ENCODE measurements at regions not wholly inside any gene's neighbourhood (a gene's known extent, or its start where the extent isn't known, plus 50 kb on each side); places are given as distances from the start of the nearest gene placed in this dataset.

GRCh38 chr10:126730856-126731609 is 60.5 kb upstream of the C10orf90 start:
- POLR2A ChIA-PET, result no interaction called here
- Histone ChIP-seq H3K4me3 (ENCODE audit: low read depth, low read length) (no peak overlapping the region), H3K9me3 (no peaks in the 10 kb centered on the region; the same call in none of the 2 replicates), H3K27me3 (replicated peaks; ENCODE audit: control insufficient read depth, insufficient read depth, low read length) (no peaks in the 10 kb centered on the region), H3K36me3 (ENCODE audit: control insufficient read depth, insufficient read depth, low read length) (no peaks in the 10 kb centered on the region), H3K4me1 (no peaks in the 10 kb centered on the region)
- CTCF ChIA-PET, result no interaction called here
- TF ChIP-seq, protein P1, sequence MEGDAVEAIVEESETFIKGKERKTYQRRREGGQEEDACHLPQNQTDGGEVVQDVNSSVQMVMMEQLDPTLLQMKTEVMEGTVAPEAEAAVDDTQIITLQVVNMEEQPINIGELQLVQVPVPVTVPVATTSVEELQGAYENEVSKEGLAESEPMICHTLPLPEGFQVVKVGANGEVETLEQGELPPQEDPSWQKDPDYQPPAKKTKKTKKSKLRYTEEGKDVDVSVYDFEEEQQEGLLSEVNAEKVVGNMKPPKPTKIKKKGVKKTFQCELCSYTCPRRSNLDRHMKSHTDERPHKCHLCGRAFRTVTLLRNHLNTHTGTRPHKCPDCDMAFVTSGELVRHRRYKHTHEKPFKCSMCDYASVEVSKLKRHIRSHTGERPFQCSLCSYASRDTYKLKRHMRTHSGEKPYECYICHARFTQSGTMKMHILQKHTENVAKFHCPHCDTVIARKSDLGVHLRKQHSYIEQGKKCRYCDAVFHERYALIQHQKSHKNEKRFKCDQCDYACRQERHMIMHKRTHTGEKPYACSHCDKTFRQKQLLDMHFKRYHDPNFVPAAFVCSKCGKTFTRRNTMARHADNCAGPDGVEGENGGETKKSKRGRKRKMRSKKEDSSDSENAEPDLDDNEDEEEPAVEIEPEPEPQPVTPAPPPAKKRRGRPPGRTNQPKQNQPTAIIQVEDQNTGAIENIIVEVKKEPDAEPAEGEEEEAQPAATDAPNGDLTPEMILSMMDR (IDR thresholded peaks at IDR 0.05; ENCODE audit: insufficient read depth in 1 of 2, low read depth in 1 of 2, low read length in 1 of 2, severe bottlenecking in 1 of 2, unreplicated experiment in 1 of 2), result no peak
- no TSS peak for BruUV-seq (replicated peaks)
- Mint-ChIP-seq H3K27ac (ENCODE audit: unreplicated experiment) (no peak overlapping the region), H3K27me3 (ENCODE audit: insufficient read depth, unreplicated experiment) (no peaks in the 10 kb centered on the region), H3K36me3 (ENCODE audit: insufficient read depth, unreplicated experiment) (no peaks in the 10 kb centered on the region), H3K9me3 (ENCODE audit: unreplicated experiment) (no peaks in the 10 kb centered on the region), H3K4me3 (ENCODE audit: unreplicated experiment) (no peak overlapping the region), H3K4me1 (ENCODE audit: low read depth, unreplicated experiment) (peaks cover 6% of the 10 kb centered on the region)
- intact Hi-C loops (cut with micrococcal nuclease; ENCODE audit: unreplicated experiment), result no loop called here
- no peak for DNase-seq

DNA sequence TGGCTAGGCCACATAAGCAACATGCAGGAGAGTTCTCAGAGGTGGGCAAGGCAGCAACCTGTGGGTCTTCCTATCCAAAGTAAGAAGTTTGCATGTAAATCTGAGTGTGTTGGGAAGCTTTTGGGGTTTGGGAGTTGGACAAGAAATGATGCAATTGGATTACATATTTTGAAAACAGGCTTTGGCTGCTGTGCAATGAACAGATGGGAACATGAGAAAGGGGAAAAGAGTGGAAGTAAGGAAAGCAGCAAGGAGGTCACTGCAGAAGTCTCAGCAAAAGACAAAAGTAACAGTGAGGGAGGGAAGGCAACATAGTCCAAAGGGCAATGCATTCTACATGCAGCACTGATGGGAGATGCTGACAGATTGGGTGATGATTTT is 61.1 kb upstream of the C10orf90 start:
- DNase-seq, result no peak
- intact Hi-C loops (cut with micrococcal nuclease; ENCODE audit: unreplicated experiment), result no loop called here
- Mint-ChIP-seq H3K27ac (ENCODE audit: unreplicated experiment) (no peak overlapping the region), H3K27me3 (ENCODE audit: insufficient read depth, unreplicated experiment) (no peaks in the 10 kb centered on the region), H3K36me3 (ENCODE audit: insufficient read depth, unreplicated experiment) (no peaks in the 10 kb centered on the region), H3K4me3 (ENCODE audit: unreplicated experiment) (no peak overlapping the region), H3K9me3 (ENCODE audit: unreplicated experiment) (no peaks in the 10 kb centered on the region), H3K4me1 (ENCODE audit: low read depth, unreplicated experiment) (peaks cover 6% of the 10 kb centered on the region)
- Histone ChIP-seq H3K4me3 (ENCODE audit: low read depth, low read length) (no peak overlapping the region), H3K27me3 (replicated peaks; ENCODE audit: control insufficient read depth, insufficient read depth, low read length) (no peaks in the 10 kb centered on the region), H3K9me3 (no peaks in the 10 kb centered on the region; the same call in none of the 2 replicates), H3K4me1 (no peaks in the 10 kb centered on the region), H3K36me3 (ENCODE audit: control insufficient read depth, insufficient read depth, low read length) (no peaks in the 10 kb centered on the region)
- POLR2A ChIA-PET, result no interaction called here
- CTCF ChIA-PET, result no interaction called here
- TF ChIP-seq, protein P1 (IDR thresholded peaks at IDR 0.05; ENCODE audit: insufficient read depth in 1 of 2, low read depth in 1 of 2, low read length in 1 of 2, severe bottlenecking in 1 of 2, unreplicated experiment in 1 of 2), result no peak
- BruUV-seq (replicated peaks), result no TSS peak

GRCh38 chr10:126732308-126732707 is 61.8 kb upstream of the C10orf90 start:
- H3K4me1 ChIP-seq, result no peaks in the 10 kb centered on the region
- ChIA-PET POLR2A (no interaction called here), CTCF (no interaction called here)
- H3K4me1 Mint-ChIP-seq (ENCODE audit: low read depth, unreplicated experiment), result peaks cover 6% of the 10 kb centered on the region
- H3K9me3 Mint-ChIP-seq (ENCODE audit: unreplicated experiment), result no peaks in the 10 kb centered on the region
- no peak overlapping the region for H3K4me3 ChIP-seq (ENCODE audit: low read depth, low read length)
- H3K36me3 ChIP-seq (ENCODE audit: control insufficient read depth, insufficient read depth, low read length), result no peaks in the 10 kb centered on the region
- H3K27me3 ChIP-seq (replicated peaks; ENCODE audit: control insufficient read depth, insufficient read depth, low read length), result no peaks in the 10 kb centered on the region
- H3K9me3 ChIP-seq, result no peaks in the 10 kb centered on the region; the same call in 1 of the 2 replicates
- TF ChIP-seq, protein P1 (IDR thresholded peaks at IDR 0.05; ENCODE audit: insufficient read depth in 1 of 2, low read depth in 1 of 2, low read length in 1 of 2, severe bottlenecking in 1 of 2, unreplicated experiment in 1 of 2), result no peak
- H3K27me3 Mint-ChIP-seq (ENCODE audit: insufficient read depth, unreplicated experiment), result no peaks in the 10 kb centered on the region
- intact Hi-C loops (cut with micrococcal nuclease; ENCODE audit: unreplicated experiment), result no loop called here
- H3K4me3 Mint-ChIP-seq (ENCODE audit: unreplicated experiment), result no peak overlapping the region
- BruUV-seq (replicated peaks), result no TSS peak
- no peak for DNase-seq
- H3K36me3 Mint-ChIP-seq (ENCODE audit: insufficient read depth, unreplicated experiment), result no peaks in the 10 kb centered on the region
- no peak overlapping the region for H3K27ac Mint-ChIP-seq (ENCODE audit: unreplicated experiment)

Data from Caco-2 (cell line).